GM23338 (cell line): ENCODE measurements at regions not wholly inside any gene's neighbourhood (a gene's known extent, or its start where the extent isn't known, plus 50 kb on each side); places are given as distances from the start of the nearest gene placed in this dataset.
A peak's percentile ranks its signal among the peaks of the same experiment; 100 is the strongest.

ENCODE experiments used
- ATAC-seq: fragments of 200-7000 bp; cut with Tn5 transposase; 3 replicates; pipeline ENCODE4 v1.9.1; 2020
- DNase-seq: peaks from one replicate; pipeline ENCODE4 v3.0.0-alpha.2; 2015; ENCODE audit warnings: low spot score
- H2AFZ ChIP-seq: fragments of 200-600 bp; sonication (generic); 2 replicates; pipeline ENCODE4 v1.8.0; 2016; ENCODE audit warnings: antibody characterized with exemption, mild to moderate bottlenecking, moderate library complexity
- H3F3A ChIP-seq: fragments of 200-600 bp; sonication (generic); replicated peaks from 2 replicates; pipeline ENCODE4 v1.8.0; 2017; ENCODE audit warnings: antibody characterized with exemption, mixed run types, low read depth
- H3K27ac ChIP-seq: fragments of 200-600 bp; sonication (generic); 2 replicates; pipeline ENCODE4 v1.6.1; 2016; ENCODE audit warnings: low read depth
- H3K27me3 ChIP-seq: fragments of 200-600 bp; sonication (generic); 2 replicates; pipeline ENCODE4 v1.8.0; 2016; ENCODE audit warnings: mild to moderate bottlenecking, mixed run types, moderate library complexity; ENCODE audit not compliant: insufficient read depth
- H3K36me3 ChIP-seq: fragments of 200-600 bp; sonication (generic); 2 replicates; pipeline ENCODE4 v1.8.0; 2016; ENCODE audit warnings: mild to moderate bottlenecking; ENCODE audit not compliant: insufficient read depth
- H3K4me1 ChIP-seq: fragments of 200-600 bp; sonication (generic); 2 replicates; pipeline ENCODE4 v1.8.0; 2016; ENCODE audit warnings: mild to moderate bottlenecking, moderate library complexity; ENCODE audit not compliant: insufficient read depth
- H3K4me2 ChIP-seq: fragments of 200-600 bp; sonication (generic); 2 replicates; pipeline ENCODE4 v1.7.1; 2017; ENCODE audit warnings: mixed run types
- H3K4me3 ChIP-seq: fragments of 200-600 bp; sonication (generic); 2 replicates; pipeline ENCODE4 v1.6.1; 2016; ENCODE audit warnings: mixed run types
- H3K79me2 ChIP-seq: fragments of 200-600 bp; sonication (generic); replicated peaks from 2 replicates; pipeline ENCODE4 v1.8.0; 2017; ENCODE audit warnings: mild to moderate bottlenecking; ENCODE audit not compliant: insufficient read depth
- H3K9me2 ChIP-seq: fragments of 200-600 bp; sonication (generic); 2 replicates; pipeline ENCODE4 v1.8.0; 2017; ENCODE audit not compliant: insufficient read depth
- H4K20me1 ChIP-seq: fragments of 200-600 bp; sonication (generic); replicated peaks from 2 replicates; pipeline ENCODE4 v1.8.0; 2017; ENCODE audit warnings: mild to moderate bottlenecking; ENCODE audit not compliant: insufficient read depth
- H3K27ac Mint-ChIP-seq: 2 replicates; pipeline ENCODE4 v1.8.0; 2020; ENCODE audit warnings: inconsistent platforms, mild to moderate bottlenecking, moderate library complexity, mixed read lengths
- H3K27me3 Mint-ChIP-seq: 3 replicates; pipeline ENCODE4 v1.8.0; 2022; ENCODE audit warnings: low read depth, mild to moderate bottlenecking, moderate library complexity, mixed read lengths, inconsistent platforms; ENCODE audit not compliant: insufficient read depth, poor library complexity
- H3K36me3 Mint-ChIP-seq: 3 replicates; pipeline ENCODE4 v1.8.0; 2021; ENCODE audit warnings: low read depth, mild to moderate bottlenecking, inconsistent platforms, moderate library complexity, mixed read lengths
- H3K4me1 Mint-ChIP-seq: 3 replicates; pipeline ENCODE4 v1.8.0; 2020; ENCODE audit warnings: mild to moderate bottlenecking, inconsistent platforms, mixed read lengths
- H3K4me3 Mint-ChIP-seq: 3 replicates; pipeline ENCODE4 v1.8.0; 2021; ENCODE audit warnings: moderate library complexity, mild to moderate bottlenecking, inconsistent platforms, mixed read lengths
- H3K9me3 Mint-ChIP-seq: 3 replicates; pipeline ENCODE4 v1.8.0; 2020; ENCODE audit warnings: moderate library complexity, mild to moderate bottlenecking, inconsistent platforms, mixed read lengths
- EZH2 ChIP-seq: fragments of 200-600 bp; sonication (generic); IDR thresholded peaks from one replicate; pipeline ENCODE4 v1.8.0; 2017; ENCODE audit warnings: antibody characterized with exemption, mild to moderate bottlenecking, low read depth; ENCODE audit not compliant: unreplicated experiment
- POLR2AphosphoS5 ChIP-seq: IDR thresholded peaks from 2 replicates; pipeline ENCODE4 v1.6.1; 2016; ENCODE audit warnings: antibody characterized with exemption, low read depth
- STAT1 ChIP-seq: IDR thresholded peaks from one replicate; pipeline ENCODE4 v1.6.1; 2016; ENCODE audit warnings: antibody characterized with exemption; ENCODE audit not compliant: unreplicated experiment
- ZNF331 ChIP-seq: fragments of 250-450 bp; sonication (Bioruptor Pico); IDR thresholded peaks from 2 replicates; pipeline ENCODE4 v1.5.0; 2020; ENCODE audit warnings: low read depth, mild to moderate bottlenecking, moderate library complexity
- ZNF462 ChIP-seq: fragments of 250-450 bp; sonication (Bioruptor Pico); IDR thresholded peaks from 2 replicates; pipeline ENCODE4 v1.5.0; 2020; ENCODE audit warnings: mild to moderate bottlenecking, moderate library complexity

DNA sequence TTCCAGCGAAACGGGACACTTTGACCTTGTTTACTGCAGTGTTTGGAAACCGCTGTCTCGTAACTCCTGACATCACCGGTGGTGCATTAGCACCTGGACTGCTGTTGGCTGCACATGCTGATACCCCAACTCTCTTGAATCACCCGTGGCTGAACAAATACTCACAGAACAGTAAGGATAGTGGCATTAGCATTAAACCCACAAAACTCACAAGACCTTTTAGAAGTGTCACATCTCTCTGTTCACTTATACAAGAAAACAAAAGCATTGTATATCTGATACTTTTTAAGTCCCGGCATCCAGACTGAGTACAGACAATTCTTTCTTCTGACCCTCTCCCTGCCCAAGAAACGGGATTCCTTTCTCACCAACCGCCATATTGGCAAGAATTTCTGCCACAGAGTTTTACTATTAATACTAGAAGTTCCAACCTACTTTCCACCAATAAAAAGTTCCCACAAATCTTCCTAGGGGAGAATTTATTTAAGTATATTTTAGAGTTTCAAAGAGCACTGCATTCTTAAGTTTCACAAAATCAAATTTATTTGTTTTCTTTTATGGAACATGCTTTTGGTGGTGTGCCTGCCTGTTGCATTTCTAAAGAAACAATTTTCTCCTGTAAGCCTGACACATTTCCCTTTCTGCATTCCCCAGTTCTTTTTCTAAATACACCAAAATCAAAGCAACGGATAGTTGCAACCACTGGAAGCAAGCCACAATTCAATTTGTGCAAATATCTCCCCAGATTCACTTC is 208.4 kb upstream of the KLF14 start:
- Histone ChIP-seq H3K9me2 (no peaks in the 10 kb centered on the region), H3K36me3 (no peaks in the 10 kb centered on the region), H3K4me1 (peaks cover 39% of the 10 kb centered on the region), H4K20me1 (no peaks in the 10 kb centered on the region), H3K27ac (peak overlapping the region; percentile 45), H3F3A (no peaks in the 10 kb centered on the region), H3K4me3 (no peak overlapping the region), H2AFZ (no peak overlapping the region), H3K79me2 (peaks cover 12% of the 10 kb centered on the region; the same call in 1 of the 2 replicates), H3K4me2 (no peak overlapping the region), H3K27me3 (no peaks in the 10 kb centered on the region)
- Mint-ChIP-seq H3K9me3 (no peaks in the 10 kb centered on the region), H3K36me3 (peaks cover 4% of the 10 kb centered on the region; the same call in 1 of the 3 replicates), H3K4me1 (peaks cover 47% of the 10 kb centered on the region), H3K4me3 (no peak overlapping the region), H3K27me3 (peaks cover 5% of the 10 kb centered on the region), H3K27ac (peak overlapping the region; percentile 33)
- DNase-seq (no peak), ATAC-seq (no peak)
- no peak for TF ChIP-seq ZNF462 (CRISPR knock-in tag)
- no peak for TF ChIP-seq POLR2AphosphoS5
- TF ChIP-seq STAT1 = no peak
- no peak for TF ChIP-seq ZNF331 (CRISPR knock-in tag)
- TF ChIP-seq EZH2 = no peak
